Iris pigment epithelial cell (primary cell): ENCODE measurements at regions not wholly inside any gene's neighbourhood (a gene's known extent, or its start where the extent isn't known, plus 50 kb on each side); places are given as distances from the start of the nearest gene placed in this dataset.

Experiments used
- DNase-seq: peaks from one replicate; pipeline ENCODE4 v3.0.0-alpha.2; 2011; ENCODE audit warnings: low read depth

DNA sequence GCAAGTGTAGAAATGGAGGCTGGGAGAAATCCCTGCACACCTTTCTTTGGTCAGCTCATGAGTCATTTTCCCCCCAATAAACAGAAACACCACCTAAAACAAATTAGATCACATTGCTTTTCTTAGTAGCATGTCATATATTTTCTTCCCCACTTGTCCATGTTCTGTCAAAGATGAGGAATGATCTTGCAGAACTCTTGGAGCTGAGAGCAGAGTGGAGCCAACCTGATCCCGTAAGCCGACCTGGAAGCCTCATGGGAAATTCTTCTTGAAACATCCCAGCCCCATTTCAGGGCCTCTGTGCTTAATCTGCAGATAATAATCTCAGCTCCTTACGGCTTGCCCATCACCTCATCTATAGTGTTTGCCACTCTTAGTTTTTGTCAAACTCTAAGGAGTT lies 284.6 kb upstream of the ELAC2 start:
- DNase-seq: no peak

DNA sequence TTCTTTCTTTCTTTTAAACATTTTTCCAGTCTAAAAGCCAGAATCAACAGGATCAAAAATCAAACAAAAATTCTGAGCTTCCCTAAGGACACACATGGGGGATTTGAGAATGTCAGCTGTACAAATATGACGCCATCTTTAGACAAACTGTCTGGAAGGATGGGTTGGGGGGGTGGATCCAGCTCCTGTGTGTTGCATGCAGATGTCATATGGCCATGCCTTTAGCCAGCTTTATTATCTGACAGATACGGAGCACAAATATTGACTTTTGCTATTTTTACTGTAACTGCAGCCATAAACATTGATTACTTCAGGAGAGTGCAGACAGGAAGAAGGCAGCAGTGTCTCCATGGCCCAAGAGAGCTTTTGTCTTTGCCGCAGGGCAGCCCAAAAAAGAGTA lies 279.4 kb upstream of the ELAC2 start:
- no peak for DNase-seq

DNA sequence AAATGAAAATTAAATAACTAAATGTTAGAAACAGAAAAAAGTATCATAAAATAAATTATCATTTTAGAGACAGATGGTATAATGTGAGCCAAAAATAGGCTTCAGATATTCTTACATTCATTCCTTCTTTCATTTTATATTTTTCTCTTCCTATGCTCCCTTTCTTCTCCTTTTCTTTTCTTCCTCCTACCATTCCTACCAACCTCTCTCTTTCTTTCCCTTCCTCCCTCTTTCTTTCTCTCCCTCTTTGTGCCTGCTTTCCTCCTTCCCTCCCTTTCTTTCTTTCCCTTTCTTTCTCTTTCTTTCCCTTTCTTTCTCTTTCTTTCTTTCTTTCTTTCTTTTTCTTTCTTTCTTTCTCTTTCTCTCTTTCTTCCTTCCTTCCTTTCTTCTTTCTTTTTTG lies 275.6 kb upstream of the ELAC2 start:
- DNase-seq: no peak

DNA sequence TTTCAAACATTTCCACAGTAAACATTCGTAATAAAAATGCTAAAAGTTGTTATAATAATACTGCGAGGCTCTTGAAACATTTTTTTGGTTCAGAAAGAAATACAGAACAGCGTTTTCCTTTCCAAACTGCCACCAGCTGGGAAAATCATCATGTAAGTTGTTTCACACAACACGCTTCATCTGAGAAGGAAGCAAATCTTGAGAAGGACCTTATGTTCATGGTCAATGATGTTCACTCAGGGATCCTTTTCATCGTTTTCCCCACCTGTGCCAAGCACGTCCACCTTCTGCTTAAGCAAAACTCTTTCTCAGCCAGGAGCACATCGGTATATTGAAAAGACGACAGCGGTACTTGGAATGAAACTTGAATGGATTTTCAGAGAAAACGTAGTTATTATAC lies 274.5 kb upstream of the ELAC2 start:
- DNase-seq: no peak

DNA sequence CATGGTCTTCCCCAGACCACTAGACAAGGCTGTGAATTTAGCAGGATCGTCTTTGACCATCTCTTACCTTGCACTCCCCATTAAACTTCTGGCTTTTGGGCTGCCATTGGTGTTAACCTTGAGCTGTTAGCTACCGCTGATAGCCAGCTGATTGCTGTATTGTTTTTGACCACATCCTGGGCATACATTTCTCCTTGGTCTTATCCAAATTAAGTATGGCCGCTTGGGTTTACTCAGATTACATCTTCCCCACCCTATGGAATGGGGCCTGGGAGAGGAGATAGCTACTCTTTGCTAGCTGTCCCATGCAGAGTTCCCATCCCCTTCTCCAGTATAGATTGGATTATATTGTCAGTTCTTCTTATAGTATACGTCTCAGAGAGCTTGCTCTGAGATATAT lies 270.4 kb upstream of the ELAC2 start:
- no peak for DNase-seq

DNA sequence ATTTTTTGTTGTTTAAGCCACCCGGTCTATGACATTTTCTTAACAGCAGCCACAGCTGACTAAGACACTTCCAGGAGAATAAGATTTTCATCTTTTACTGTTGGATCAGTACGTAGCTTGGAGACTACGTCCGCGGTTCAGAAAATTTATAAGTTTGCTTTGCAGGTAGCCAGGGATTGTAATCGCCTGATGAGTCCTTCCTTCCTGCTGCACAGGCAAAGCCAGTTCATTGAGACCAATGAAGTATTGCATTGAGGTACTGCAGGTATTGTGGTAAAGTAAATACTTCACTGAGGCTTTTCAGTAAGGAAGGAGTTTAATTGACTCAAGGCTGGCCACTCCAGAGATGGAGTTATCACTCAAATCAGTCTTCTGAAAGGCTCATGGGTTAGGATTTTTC lies 269.4 kb upstream of the ELAC2 start:
- no peak for DNase-seq

DNA sequence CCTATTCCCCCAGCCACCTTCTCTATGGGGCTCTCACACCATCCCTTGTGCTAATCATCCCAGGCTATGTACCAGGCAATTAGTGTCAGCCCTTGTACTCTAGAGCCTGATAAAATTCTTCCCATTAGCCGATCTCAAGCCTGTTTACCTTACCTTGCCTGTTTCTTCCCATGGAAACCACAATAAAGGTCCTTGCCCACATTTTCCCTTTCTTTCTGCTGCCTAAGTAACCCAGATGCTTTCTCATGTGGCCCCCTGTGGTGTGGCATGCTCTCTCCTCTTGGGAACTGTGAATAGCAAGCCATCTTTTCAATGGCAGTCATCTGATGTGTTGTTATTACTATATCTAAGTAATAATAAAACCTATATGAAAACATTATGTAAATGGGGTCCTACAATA lies 265.8 kb upstream of the ELAC2 start:
- DNase-seq: no peak

DNA sequence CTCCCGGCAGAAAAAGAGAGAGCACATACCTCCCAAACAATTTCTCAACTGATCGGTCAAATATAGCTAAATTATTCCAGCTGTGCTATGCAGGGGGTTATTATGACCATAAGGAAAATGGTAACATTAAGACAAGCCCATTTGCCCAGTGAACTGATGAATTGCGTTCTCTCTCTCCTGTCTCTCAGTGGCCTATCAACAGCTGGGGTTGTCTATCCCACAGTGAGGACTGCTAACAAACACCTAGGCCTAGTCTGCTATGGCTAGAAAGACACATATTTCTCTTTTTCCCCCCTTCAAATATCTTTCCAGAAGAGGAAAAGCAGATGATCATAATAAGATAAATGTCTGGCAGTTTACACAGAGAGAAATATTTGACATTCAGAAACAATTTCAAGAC lies 263.8 kb upstream of the ELAC2 start:
- no peak for DNase-seq

DNA sequence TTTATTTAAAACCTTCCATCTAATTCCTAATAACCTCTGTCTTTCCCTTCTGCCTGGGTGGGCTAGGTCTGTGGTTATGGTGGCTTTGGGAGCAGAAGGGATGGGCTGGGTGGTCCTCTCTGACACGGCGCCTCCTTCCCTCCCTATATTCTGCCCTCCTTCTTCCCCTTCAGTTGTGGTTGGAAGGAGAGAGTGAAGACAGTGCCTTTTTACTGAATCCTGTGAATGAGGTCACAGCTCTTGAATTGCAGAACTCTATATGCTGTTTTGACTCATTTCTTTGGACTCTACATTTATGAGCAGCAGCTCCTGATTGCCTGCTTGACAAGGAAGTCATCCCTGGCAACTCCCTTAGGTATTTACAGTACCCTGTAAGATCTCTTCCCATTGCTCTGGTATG lies 256.0 kb upstream of the ELAC2 start:
- DNase-seq: peak; percentile 5

DNA sequence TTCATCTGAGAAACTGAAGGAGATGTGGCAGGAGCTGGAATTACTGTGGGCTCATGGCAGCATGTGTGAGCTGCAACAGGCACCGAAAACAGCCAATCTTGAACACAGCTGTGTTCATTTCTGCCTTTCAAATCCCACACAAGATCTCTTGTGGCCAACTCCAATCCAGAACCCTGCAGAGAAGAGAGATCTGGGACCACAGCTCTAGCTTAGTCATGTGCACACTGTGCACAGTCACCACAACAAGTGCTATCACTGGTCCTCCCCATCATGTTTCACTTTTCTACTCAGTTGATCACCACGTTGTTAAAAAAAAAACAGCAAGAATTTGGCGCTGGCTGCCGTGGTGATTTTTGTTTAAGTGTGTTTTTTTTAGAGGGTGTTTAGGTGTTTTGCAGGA lies 254.5 kb upstream of the ELAC2 start:
- DNase-seq: no peak

DNA sequence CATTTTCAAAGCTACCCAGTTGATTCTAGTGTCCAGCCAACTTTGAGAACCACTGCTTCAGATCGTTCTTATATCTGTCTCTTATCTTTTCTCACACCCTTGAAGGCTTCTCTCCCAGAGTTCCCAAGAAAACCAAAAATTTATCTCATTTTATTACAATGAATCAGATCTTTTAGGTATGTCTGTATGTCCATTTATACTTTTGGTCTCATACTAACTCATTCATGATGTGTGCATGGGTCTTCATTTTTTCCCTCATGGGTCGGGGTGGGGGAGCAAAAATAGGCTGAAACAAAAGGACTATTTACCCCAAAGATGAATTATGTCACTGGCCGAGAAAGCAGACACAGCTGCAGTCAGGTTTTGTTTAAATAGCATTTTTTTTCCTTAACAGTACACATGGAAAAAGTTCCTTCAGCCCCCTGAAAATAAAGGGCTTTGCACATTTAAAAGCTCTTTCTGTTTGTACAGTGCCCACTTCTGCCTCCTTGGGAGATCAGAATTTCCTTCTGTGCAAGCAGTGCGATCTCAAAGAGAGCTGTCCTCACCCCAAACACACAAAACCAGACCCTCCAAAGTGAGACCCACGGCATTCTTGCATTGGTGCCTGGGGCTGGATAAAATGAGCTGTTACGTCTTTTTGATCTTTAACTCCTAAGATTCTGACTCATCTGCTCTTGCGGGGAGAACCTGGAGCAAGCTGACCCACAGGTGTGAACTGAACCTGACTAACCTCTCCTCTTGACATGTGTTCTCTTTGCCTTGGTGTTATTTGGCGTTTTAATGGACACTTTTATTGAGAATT lies 251.2 kb upstream of the ELAC2 start:
- no peak for DNase-seq

DNA sequence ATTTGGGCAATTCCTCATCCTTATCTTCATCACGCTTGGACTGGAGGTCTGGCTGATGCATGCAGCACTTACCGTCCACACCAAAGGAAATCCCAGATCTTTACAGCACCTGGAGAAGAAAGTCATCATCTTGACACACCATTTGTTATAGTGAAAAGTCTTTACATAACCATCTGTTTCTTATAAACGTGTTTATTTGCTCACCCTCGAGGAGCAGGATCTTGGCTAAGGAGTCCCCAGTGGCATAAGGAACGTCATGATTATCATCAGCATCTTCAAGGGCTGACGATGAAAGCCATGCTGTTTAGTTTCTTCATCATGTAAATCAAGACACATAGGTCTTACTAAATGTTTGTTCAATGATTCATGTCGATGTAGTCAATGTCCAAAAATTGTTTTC lies 248.8 kb upstream of the ELAC2 start:
- peak; percentile 4 for DNase-seq

DNA sequence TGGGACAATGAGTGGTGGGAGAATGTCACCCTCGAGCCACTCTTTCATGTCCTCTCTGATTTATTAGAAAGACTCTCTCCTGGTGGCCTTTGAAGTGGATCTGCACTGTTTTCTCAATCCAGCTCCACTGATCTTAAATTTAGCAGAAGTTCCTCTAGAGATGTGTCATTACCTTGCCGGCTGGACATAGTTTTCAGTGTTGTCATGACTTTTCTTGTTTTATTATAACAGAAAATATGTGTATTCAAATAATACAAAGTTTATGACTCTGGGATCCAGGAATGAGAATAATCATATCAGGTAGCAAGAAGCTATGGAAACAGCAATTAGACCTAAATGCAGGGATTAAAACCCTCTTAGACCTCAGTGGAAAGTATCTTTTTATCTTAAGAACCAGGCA lies 247.5 kb upstream of the ELAC2 start:
- no peak for DNase-seq

DNA sequence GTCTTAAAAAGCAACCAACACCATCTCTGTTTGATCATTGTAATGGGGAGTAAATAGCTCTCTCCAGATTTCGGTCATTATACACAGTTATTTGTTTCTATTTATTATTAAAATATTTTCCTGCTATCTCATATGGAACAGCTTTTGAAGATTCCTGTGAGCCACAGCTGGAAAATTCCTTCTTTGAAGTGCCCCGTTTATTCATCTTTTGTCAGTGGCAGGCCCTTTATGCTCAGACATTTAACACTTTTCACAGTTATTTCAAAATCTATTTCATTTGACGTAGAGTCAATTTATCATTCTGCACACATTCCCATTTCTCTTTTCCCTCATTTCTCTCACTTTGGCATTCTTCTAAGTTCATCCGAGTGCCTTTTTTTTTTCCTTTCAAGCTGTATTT lies 245.9 kb upstream of the ELAC2 start:
- DNase-seq: no peak

DNA sequence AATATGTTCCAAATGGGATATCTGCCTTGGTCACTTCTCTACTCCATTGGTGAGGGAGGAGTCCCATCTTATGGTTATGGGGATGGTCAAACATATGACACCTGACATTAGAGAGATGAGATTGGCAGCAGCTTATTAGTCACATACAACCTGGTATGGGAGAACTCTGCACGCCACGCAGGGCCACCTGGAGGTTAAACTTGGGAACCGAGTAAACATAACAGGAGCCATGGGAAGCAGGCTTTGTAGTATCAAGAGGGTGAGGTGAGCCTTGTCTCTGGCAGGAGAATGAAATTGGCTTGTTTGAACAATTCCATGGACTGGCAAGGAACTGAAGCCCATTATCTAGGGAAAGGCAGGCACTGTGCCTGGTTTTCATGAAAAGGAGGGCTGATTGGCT lies 238.7 kb upstream of the ELAC2 start:
- DNase-seq: no peak

DNA sequence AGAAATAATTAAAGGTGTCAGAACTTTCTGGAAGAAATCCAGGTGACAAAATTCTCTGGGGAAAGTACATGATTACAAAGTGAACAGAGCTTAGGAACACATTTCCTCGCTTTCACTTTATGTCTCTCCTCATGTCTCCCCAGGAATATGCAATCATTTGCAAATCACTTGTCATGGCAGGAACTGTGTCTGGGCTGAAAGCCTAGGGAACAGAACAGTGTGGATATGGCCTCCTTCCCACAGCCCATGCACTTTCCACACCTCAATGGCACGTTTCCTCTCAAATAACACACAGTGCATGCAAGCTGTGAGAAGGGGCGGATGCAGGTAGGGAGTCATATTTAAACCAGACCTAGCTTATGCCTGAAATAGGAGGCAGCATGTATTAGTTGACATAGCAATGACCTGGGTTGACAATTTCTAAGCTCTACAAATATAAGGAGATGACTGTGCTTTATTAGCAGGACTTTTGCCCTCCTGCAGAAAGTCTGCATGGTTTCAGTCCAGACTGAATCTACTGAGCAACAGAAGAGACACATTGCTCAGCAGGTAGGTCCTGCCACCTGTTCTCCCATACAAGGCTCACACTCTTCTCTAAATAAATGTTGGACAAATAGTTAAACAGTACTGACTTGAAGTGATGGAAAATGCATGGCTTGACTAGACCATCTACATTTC lies 236.0 kb upstream of the ELAC2 start:
- DNase-seq: no peak

DNA sequence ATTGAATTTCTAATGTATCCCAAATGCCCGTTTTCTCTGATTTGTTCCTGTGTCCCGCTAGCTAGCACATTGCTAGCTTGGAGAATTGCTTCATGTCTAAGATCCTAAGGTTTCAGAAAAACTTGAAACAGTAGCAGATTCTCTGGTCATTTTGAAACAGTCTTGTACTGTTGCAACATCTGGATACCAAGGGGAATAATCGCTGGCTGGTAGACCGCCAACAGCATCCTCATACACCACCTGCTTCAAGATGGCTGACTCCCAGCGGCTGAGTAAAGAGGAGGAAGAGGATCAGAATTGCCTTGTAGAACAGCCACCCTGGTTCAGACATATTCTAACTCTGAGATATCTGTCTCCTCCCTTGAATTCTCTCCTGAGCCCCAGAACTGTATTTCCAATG lies 226.7 kb upstream of the ELAC2 start:
- DNase-seq: peak; percentile 1

DNA sequence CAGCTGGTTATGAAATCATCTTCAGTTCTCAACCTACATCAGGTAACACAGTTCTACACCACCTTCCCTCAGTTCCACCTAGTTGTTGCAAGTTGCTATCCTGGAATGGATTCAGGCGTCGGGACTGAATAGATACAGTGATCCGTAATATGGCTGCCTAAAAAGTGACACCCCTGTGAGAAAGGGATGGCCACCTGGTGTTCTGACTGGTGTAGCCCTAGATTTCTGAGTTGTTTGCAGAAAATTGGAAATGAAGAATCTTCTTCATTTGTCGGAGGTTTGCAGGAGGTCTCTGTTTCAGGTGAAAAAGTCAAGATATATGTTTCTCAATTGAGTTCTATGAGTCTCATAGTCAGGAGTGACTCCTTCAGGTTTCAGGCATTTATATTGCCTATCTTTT lies 225.8 kb upstream of the ELAC2 start:
- DNase-seq: no peak

DNA sequence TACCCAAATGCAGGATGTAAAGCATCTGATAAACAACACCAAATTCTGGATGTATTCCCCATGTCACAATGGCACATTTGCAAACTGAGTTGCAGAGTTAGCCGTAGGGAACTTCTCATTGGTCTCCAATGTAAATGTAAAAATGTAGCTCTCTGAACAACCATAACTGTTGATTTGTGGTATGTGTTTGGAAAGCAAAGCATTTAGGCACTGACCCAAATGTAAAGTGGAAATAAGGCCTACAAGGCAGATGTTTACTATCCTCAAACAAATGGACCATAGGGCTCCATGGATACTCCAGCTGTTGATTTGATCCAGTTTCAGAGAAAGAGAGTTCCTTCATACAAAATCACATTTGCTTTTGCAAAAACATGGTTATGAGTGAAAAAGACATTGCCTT lies 223.0 kb upstream of the ELAC2 start:
- no peak for DNase-seq

DNA sequence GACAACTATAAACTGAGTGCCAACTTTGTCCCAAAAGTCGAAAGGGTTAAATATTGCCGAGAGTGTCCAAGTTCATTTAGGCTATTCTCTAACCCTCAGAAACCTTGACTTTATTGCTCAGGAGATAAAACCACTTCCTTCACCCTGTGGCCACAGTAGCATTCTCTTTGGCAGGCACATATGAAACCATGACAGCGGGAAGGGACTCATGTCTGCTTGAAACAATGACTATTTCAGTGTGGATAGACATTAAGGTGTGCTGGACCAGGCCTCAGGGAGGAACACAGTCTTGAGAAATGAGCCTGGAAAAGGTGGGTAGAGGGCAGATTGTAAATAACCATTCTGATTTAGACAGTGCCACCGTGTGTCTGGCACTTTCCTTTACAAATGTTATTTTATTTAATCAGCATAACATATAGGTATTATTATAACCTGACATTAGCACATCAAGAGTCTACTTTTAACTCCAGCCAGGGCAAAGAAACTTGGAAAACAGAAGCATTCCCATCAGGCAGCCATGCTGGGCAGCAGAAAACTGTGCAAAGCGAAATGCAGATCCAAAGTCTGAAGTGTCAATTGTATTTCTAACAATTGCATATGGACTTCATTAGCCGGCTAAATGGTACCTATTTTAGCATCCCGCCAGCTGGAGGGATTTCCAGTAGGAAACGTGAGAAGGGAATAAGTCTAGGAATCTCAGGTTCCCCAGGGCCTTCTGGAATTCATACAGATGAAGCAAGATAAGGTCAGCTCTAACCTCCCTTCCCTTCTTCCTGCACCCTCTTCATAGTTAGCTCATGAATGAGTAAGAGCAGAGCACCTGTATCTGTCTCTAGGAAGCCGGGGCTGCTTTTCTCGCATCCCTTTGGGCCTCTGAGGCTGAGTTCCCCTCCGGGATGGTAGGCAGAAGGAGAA lies 212.8 kb upstream of the ELAC2 start:
- no peak for DNase-seq

DNA sequence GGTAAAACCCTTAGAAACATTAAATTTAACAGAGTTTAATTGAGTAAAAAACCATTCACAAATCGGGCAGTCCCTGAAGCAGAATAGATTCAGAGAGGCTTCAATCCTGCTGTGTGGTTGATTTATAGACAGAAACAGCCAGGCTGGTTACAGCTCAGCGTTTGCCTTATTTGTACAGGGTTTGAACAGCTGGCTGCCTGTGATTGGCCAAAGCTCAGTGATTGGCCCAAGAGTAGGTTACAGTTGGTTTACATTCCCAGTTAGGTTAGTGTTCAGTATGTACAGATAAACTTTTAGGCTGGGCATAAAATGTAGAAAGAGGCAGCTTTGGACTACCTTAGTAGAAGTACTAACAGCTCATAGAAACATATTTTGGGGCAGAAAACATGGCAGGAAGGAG lies 210.4 kb upstream of the ELAC2 start:
- no peak for DNase-seq

DNA sequence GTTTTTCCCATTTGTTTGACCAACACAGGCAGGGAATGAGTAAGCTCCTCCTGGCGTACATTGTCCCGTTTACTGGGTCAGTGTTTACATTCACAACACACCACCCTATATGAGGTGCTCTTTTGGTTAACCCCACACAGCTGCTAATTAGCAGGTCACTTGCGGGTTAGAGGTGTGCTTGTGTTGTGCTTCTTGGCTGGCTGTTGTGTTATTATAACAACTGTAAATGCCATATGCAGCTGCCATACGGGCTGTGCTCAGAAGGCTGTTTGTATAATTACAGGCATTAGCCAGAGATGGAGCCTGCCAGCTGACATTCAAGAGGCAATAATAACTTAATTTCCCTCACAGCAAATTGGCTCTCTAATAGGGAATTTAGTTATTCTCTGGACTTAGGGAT lies 205.1 kb upstream of the ELAC2 start:
- DNase-seq: no peak

DNA sequence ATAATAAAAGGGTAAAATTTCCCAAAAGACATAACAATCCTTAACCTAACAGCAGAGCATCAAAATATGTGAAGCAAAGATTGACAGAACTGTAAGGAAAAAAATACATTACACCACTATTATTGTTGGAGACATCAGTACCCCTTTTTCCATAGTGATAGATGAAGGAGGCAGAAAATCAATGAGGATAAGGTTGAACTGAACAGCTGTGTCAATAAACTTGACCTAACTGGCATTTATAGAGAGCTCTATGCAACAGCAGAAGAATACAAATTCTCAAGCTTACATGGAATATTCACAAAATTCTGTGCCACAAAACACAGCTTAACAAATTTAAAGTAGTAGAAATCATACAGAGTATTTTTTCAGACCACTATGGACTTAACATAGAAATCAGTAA lies 195.0 kb upstream of the ELAC2 start:
- DNase-seq: no peak
